CD14-positive monocyte (primary cell): ENCODE measurements at regions not wholly inside any gene's neighbourhood (a gene's known extent, or its start where the extent isn't known, plus 50 kb on each side); places are given as distances from the start of the nearest gene placed in this dataset.

Experiments used
- DNase-seq, 3 donors: peaks; one replicate each; pipeline ENCODE4 v3.0.0-alpha.2; 2011 to 2022
- H2AFZ ChIP-seq: 2 replicates; pipeline ENCODE4 v1.6.0; 2012; ENCODE audit warnings: mild to moderate bottlenecking, low read depth, low read length, inconsistent platforms; ENCODE audit not compliant: insufficient read depth, poor library complexity, severe bottlenecking
- H3K27ac ChIP-seq, 2 donors: 1 replicate in 1 of 2; 2 replicates in 1 of 2; pipeline ENCODE4 v1.5.1; 2012 to 2013; ENCODE audit warnings: low read length in 2 of 2, control low read depth in 1 of 2, inconsistent platforms in 1 of 2, low read depth in 1 of 2, mild to moderate bottlenecking in 1 of 2
- H3K27me3 ChIP-seq, 2 donors: one replicate each; pipeline versions ENCODE4 v1.6.0 to v1.6.1; 2011 to 2013; ENCODE audit warnings: low read length in 2 of 2; ENCODE audit not compliant: control insufficient read depth in 2 of 2, insufficient read depth in 2 of 2
- H3K36me3 ChIP-seq, 2 donors: replicated peaks in 1 of 2; 1 replicate in 1 of 2; 2 replicates in 1 of 2; pipeline versions ENCODE4 v1.5.1 to v1.6.1; 2012 to 2013; ENCODE audit warnings: low read length in 2 of 2, control low read depth in 1 of 2, inconsistent platforms in 1 of 2, mild to moderate bottlenecking in 1 of 2; ENCODE audit not compliant: insufficient read depth in 2 of 2, control insufficient read depth in 1 of 2
- H3K4me1 ChIP-seq, 2 donors: 1 replicate in 1 of 2; 2 replicates in 1 of 2; pipeline versions ENCODE4 v1.5.1 to v1.6.1; 2012 to 2013; ENCODE audit warnings: low read length in 2 of 2, control low read depth in 1 of 2, inconsistent platforms in 1 of 2, mild to moderate bottlenecking in 1 of 2, moderate library complexity in 1 of 2; ENCODE audit not compliant: insufficient read depth in 2 of 2, control insufficient read depth in 1 of 2
- H3K4me2 ChIP-seq: replicated peaks from 2 replicates; pipeline ENCODE3; 2012; ENCODE audit warnings: low read length, moderate library complexity, mild to moderate bottlenecking; ENCODE audit not compliant: poor library complexity, severe bottlenecking; ENCODE audit errors: extremely low read depth
- H3K4me3 ChIP-seq, 3 experiments: fragments of 200-600 bp in 1 of 3; sonication (generic) in 1 of 3; replicated peaks in 1 of 3; 1 replicate in 2 of 3; 2 replicates in 1 of 3; pipeline ENCODE4 v1.5.1; 2011 to 2013; ENCODE audit warnings: low read length in 3 of 3, mild to moderate bottlenecking in 3 of 3, control low read depth in 2 of 3, low read depth in 2 of 3, inconsistent platforms in 1 of 3, moderate library complexity in 1 of 3
- H3K79me2 ChIP-seq: 2 replicates; pipeline ENCODE4 v1.6.0; 2012; ENCODE audit warnings: mild to moderate bottlenecking, control low read depth, inconsistent platforms, low read length, moderate library complexity; ENCODE audit not compliant: insufficient read depth
- H3K9ac ChIP-seq: 2 replicates; pipeline ENCODE4 v1.6.0; 2017; ENCODE audit warnings: low read length, mild to moderate bottlenecking; ENCODE audit not compliant: insufficient read depth, poor library complexity, severe bottlenecking
- H3K9me3 ChIP-seq, 2 donors: replicated peaks in 1 of 2; 1 replicate in 1 of 2; 2 replicates in 1 of 2; pipeline versions ENCODE4 v1.5.1 to v1.6.1; 2012 to 2013; ENCODE audit warnings: low read length in 2 of 2, control low read depth in 1 of 2; ENCODE audit not compliant: control insufficient read depth in 1 of 2, insufficient read depth in 1 of 2
- H4K20me1 ChIP-seq: 2 replicates; pipeline ENCODE4 v1.6.0; 2012; ENCODE audit warnings: mild to moderate bottlenecking, low read length, control low read depth, moderate library complexity; ENCODE audit not compliant: insufficient read depth
- H3K27ac Mint-ChIP-seq, 7 donors: one replicate each; pipeline ENCODE4 v1.8.0; 2020; ENCODE audit warnings: mild to moderate bottlenecking in 7 of 7, mixed read lengths in 7 of 7, moderate library complexity in 6 of 7, inconsistent platforms in 2 of 7
- H3K27me3 Mint-ChIP-seq, 3 donors: one replicate each; pipeline ENCODE4 v1.8.0; 2021 to 2022; ENCODE audit warnings: low read depth in 3 of 3, mild to moderate bottlenecking in 3 of 3, mixed read lengths in 3 of 3, moderate library complexity in 3 of 3, inconsistent platforms in 1 of 3
- H3K36me3 Mint-ChIP-seq, 2 donors: one replicate each; pipeline ENCODE4 v1.8.0; 2020; ENCODE audit warnings: mixed read lengths in 2 of 2, inconsistent platforms in 1 of 2, mild to moderate bottlenecking in 1 of 2
- H3K4me1 Mint-ChIP-seq: one replicate; pipeline ENCODE4 v1.8.0; 2020; ENCODE audit warnings: mild to moderate bottlenecking, mixed read lengths
- H3K4me3 Mint-ChIP-seq, 2 donors: one replicate each; pipeline ENCODE4 v1.8.0; 2020; ENCODE audit warnings: mild to moderate bottlenecking in 2 of 2, mixed read lengths in 2 of 2, moderate library complexity in 1 of 2
- H3K9me3 Mint-ChIP-seq, 7 donors: one replicate each; pipeline ENCODE4 v1.8.0; 2020 to 2022; ENCODE audit warnings: mixed read lengths in 7 of 7, mild to moderate bottlenecking in 6 of 7, moderate library complexity in 6 of 7, inconsistent platforms in 2 of 7
- CTCF ChIP-seq: fragments of 200-600 bp; IDR thresholded peaks from one replicate; pipeline ENCODE4 v1.8.0; 2022; ENCODE audit warnings: antibody characterized with exemption, mild to moderate bottlenecking
- WGBS: methylation state at CpG from one replicate; pipeline ENCODE4 v1.1.5; 2013; ENCODE audit warnings: missing lambda C conversion rate; ENCODE audit not compliant: insufficient coverage; 5-methylcytosine and 5-hydroxymethylcytosine counted together
- intact Hi-C, 2 donors: fragments of 100-400 bp; cut with micrococcal nuclease; formaldehyde crosslinking; loops; one replicate each; pipeline versions ENCODE4 v1.15.0 to v1.15.1; 2023

GRCh38 chr5:8295141-8295540, 426.2 kb downstream of the MTRR start:
- Mint-ChIP-seq H3K4me3 (no peak overlapping the region), H3K27me3 (peaks cover 0 to 1% (median 0%) of the 10 kb centered on the region in 3 donors), H3K36me3 (no peaks in the 10 kb centered on the region), H3K9me3 (peaks cover 0 to 6% (median 2%) of the 10 kb centered on the region in 7 donors), H3K27ac (no peak overlapping the region), H3K4me1 (no peaks in the 10 kb centered on the region)
- DNase-seq, result no peak
- intact Hi-C loops, result no loop called here
- Histone ChIP-seq H3K79me2 (no peaks in the 10 kb centered on the region), H3K4me2 (no peak overlapping the region), H2AFZ (no peak overlapping the region), H3K4me1 (no peaks in the 10 kb centered on the region), H3K27me3 (no peaks in the 10 kb centered on the region), H3K36me3 (no peaks in the 10 kb centered on the region), H3K4me3 (no peak overlapping the region), H3K9ac (no peak overlapping the region), H3K9me3 (no peaks in the 10 kb centered on the region), H4K20me1 (no peaks in the 10 kb centered on the region), H3K27ac (no peak overlapping the region)
- 100% methylated on average over 1 of the region's 1 CpG for WGBS
- no peak for TF ChIP-seq CTCF

GRCh38 chr5:8299716-8300115, 430.8 kb downstream of the MTRR start:
- Histone ChIP-seq H3K4me2 (no peak overlapping the region), H3K79me2 (no peaks in the 10 kb centered on the region), H3K27me3 (no peaks in the 10 kb centered on the region), H3K36me3 (no peaks in the 10 kb centered on the region), H3K9ac (no peak overlapping the region), H3K9me3 (no peaks in the 10 kb centered on the region), H3K27ac (no peak overlapping the region), H3K4me3 (no peak overlapping the region), H2AFZ (no peak overlapping the region), H3K4me1 (no peaks in the 10 kb centered on the region), H4K20me1 (no peaks in the 10 kb centered on the region)
- Mint-ChIP-seq H3K4me3 (no peak overlapping the region), H3K27me3 (peaks cover 0 to 2% (median 0%) of the 10 kb centered on the region in 3 donors), H3K27ac (no peak overlapping the region), H3K9me3 (peaks cover 0 to 11% (median 3%) of the 10 kb centered on the region in 7 donors), H3K4me1 (no peaks in the 10 kb centered on the region), H3K36me3 (no peaks in the 10 kb centered on the region)
- DNase-seq, result no peak
- TF ChIP-seq CTCF, result no peak
- no CpG with 5 or more reads among the region's 1 CpG for WGBS
- intact Hi-C loops, result no loop called here
